GM18873 (cell line): ENCODE measurements at regions not wholly inside any gene's neighbourhood (a gene's known extent, or its start where the extent isn't known, plus 50 kb on each side); places are given as distances from the start of the nearest gene placed in this dataset.

ENCODE experiments used
- ATAC-seq: cut with Tn5 transposase; IDR thresholded peaks from one replicate; pipeline ENCODE4 v1.9.1; 2021; ENCODE audit warnings: mild to moderate bottlenecking, moderate library complexity, moderate number of reproducible peaks; ENCODE audit not compliant: unreplicated experiment, low FRiP score

- ATAC-seq, result no peak
Measured at GRCh38 chr4:166324321-166324720, 451.3 kb downstream of the TLL1 start.

DNA sequence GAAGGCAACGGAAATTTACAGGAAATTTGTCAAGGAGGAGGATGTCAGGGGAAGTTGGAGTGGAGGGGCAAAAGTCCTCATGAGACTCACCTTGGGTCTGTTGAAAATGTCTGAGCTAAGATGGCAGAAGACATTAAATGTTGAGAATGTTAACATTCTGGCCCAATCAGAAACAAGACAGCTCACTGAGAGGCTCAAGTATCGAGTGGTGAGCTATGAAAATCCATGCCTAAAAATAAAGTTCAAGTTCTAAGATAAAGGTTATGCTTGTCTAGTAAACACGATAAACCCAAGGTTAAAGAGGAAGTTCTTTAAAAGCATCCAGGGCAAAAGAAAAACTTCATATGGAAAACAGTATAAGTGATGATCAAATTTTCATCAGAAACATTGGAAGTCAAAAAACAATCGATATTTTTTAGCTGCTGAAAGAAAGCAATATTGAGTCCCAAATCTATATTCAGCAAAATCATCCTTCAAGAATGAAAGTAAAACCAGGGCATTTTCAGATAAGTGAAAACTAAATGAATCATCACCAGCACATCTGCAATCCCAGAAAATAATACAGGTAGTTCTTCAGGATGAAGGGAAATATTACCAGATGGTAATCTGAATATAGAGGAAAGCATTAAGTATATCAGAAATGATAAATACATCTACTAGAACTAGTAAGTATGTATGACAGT, 462.4 kb downstream of the TLL1 start:
- ATAC-seq, result no peak

DNA sequence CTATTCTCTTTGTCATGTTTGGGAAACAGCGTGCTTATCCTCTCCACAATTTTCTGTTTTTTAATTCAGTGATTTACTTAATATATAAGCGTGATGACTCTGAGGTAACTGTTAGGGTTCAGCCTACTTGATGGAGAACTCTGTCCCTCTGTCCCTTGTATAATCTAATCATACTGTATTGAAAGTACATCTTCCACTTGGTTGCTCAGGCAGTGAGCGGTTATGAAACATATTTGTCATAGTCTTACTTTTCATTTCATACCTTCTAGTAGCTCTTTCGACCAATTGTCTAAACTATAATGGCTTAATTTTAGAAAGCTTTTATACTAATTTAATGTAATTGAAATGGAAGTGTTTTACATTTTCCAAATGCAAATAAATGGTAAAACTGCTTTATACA, 469.0 kb downstream of the TLL1 start:
- ATAC-seq, result no peak

GRCh38 chr4:166363198-166363597, 490.2 kb downstream of the TLL1 start:
- ATAC-seq, result no peak

GRCh38 chr4:166366012-166366411, 493.0 kb downstream of the TLL1 start:
- no peak for ATAC-seq

- no peak for ATAC-seq
Measured at GRCh38 chr4:166377578-166377977, 504.5 kb downstream of the TLL1 start.

GRCh38 chr4:166386491-166387360, 513.7 kb downstream of the TLL1 start:
- no peak for ATAC-seq

- no peak for ATAC-seq
Measured at GRCh38 chr4:166391501-166391900, 518.5 kb downstream of the TLL1 start.

- no peak for ATAC-seq
Measured at GRCh38 chr4:166399021-166399420, 526.0 kb downstream of the TLL1 start.

GRCh38 chr4:166400270-166400894, 527.3 kb downstream of the TLL1 start:
- no peak for ATAC-seq

DNA sequence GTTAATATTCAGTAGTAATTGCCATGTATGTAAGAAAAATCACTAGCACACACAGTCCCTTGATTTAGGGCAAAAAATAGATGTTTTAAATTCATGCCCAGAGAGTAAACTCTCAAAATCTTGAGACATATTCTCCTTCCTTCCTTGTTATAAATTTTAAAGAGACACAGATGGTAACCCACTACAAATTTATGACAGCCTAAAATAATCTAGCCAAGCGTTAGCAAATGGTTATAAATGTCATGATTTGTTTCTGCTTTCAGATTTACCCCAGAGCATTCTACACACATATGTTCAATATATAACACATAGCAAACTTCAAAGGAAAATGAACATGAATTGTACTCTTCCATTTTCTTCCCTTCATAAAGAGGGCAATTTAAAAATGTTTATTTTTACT, 540.3 kb downstream of the TLL1 start:
- ATAC-seq, result no peak

- no peak for ATAC-seq
Measured at GRCh38 chr4:166414431-166414830, 541.4 kb downstream of the TLL1 start.

GRCh38 chr4:166415749-166416148, 542.7 kb downstream of the TLL1 start:
- ATAC-seq, result no peak

DNA sequence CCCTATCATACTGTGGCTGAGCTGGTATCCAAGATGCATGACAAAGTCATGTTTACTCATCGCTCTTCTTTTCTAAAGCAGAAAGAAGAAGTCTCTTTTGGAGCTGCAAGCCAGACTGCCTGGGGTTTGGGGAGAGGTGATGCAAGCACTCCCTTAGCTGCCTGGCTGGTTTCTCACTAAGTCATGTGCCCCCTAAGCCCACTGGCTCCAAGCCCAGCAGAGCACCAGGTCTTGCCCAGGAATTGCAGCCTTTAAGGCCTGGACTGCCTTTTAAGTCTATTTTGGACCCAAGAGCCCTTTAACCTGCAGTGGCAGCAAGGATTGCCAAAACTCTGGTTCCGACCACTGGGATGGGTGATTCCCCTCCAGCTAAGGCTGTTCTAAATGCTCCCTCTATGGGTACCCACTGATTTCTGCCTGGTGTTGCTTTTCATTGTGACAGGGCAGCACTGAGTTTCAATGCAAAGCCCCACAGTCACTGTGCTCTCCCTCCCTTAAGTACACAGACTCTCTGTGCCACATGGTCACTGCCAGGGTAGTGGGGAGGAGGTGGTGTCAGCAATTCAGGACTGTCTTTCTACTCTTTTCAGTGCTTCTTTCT, 548.6 kb downstream of the TLL1 start:
- no peak for ATAC-seq

- no peak for ATAC-seq
Measured at GRCh38 chr4:166422475-166422874, 549.4 kb downstream of the TLL1 start.

- no peak for ATAC-seq
Measured at GRCh38 chr4:166426300-166426863, 553.3 kb downstream of the TLL1 start.

DNA sequence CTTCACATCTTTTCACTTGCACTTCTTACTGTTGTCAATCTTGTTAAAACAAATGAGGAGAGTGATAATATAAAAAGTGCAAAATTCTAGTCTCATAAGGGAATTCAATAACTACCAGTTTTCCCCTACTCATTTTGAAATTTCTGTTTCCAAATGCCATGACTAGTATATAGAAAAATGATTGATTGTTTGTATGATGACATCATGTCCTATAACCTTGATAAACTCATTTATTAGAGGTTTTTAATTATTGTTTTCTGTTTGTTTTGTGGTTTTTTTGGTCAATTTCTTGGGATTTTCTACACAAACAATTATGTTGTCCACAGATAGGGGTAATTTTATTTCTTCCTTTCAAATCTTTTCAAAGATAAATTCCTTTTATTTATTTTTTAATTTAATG, 559.1 kb downstream of the TLL1 start:
- no peak for ATAC-seq

DNA sequence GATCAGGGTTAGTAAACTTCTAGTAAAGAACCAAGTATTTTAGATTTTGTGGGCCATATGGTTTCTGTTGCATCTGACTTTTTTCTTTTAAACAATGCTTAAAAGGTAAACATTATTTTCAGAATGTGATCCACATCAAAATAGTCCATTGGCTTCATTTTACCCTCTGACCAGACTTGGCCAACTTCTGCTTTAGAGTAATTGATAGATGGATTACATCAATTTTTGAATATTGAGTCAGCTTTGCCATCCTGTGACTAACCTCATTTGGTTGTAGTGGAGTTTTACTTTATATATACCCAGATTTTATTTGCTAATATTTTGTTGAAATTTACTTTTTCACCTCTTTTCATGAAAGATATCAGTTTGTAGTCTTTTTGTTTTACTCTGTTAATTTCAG, 559.8 kb downstream of the TLL1 start:
- no peak for ATAC-seq

DNA sequence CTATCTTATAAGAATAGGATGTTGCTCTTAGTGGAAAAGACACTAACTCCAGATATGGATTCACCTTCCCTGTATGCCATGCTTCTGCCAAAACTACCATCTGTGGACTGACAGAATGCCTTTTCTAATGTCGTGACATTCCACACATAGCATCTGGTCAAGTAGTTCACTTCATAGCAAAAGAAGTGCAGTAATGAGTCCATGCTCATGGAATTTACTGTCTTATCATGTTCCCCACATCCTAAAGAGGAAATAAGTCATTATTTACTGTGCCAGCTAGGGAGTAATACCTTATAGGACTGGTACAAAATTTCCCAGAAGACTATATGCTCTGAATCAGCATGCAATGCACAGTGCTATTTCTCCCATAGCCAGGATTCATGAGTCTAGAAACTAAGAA, 562.4 kb downstream of the TLL1 start:
- no peak for ATAC-seq

GRCh38 chr4:166458756-166459155, 585.7 kb downstream of the TLL1 start:
- ATAC-seq, result no peak

DNA sequence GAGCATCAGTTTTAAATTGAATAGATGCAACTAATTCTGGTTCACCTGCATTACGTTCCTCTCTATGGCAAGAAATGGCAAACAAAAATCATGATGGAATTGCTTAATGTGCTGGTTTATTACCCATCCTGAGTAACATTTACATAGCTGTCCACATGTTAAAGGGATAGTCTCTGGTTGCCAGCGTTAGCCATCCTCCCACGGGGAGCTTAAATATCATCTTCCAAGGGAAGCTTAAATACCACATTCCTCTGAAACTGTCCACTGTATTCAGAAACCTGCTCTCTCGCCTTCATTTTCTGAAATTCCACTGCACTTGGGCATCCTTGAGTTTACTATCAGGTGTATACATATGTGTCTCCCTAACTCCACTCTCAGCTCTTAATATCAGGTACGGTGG, 586.6 kb downstream of the TLL1 start:
- no peak for ATAC-seq
